GM12872 (cell line): ENCODE measurements at regions not wholly inside any gene's neighbourhood (a gene's known extent, or its start where the extent isn't known, plus 50 kb on each side); places are given as distances from the start of the nearest gene placed in this dataset.

Source experiments
- TF ChIP-seq, protein P1 (sequence below): IDR thresholded peaks from 3 replicates; pipeline ENCODE4 v1.5.1; 2011; ENCODE audit warnings: low read depth, mild to moderate bottlenecking, low read length, moderate library complexity; ENCODE audit not compliant: insufficient read depth

DNA sequence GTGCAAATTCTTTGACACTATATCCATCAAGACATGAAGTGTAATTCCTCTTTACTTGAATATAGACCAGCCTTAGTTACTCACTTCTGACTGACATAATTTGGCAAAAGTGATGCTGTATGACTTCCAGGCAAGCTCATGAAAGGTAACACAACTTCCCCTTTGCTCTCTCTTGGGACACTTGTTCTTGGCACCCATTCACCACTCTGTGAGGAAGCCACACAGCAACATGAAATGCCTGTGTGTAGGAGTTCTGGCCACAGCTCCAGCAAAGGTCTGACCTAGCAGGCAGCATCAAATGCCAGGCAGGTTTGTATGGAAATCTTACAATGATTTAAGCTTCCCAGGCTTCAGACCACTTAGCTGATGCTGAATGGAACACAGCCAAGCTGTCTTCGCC, 280.3 kb downstream of the PDHA2 start:
- TF ChIP-seq, protein P1, sequence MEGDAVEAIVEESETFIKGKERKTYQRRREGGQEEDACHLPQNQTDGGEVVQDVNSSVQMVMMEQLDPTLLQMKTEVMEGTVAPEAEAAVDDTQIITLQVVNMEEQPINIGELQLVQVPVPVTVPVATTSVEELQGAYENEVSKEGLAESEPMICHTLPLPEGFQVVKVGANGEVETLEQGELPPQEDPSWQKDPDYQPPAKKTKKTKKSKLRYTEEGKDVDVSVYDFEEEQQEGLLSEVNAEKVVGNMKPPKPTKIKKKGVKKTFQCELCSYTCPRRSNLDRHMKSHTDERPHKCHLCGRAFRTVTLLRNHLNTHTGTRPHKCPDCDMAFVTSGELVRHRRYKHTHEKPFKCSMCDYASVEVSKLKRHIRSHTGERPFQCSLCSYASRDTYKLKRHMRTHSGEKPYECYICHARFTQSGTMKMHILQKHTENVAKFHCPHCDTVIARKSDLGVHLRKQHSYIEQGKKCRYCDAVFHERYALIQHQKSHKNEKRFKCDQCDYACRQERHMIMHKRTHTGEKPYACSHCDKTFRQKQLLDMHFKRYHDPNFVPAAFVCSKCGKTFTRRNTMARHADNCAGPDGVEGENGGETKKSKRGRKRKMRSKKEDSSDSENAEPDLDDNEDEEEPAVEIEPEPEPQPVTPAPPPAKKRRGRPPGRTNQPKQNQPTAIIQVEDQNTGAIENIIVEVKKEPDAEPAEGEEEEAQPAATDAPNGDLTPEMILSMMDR, result no peak

DNA sequence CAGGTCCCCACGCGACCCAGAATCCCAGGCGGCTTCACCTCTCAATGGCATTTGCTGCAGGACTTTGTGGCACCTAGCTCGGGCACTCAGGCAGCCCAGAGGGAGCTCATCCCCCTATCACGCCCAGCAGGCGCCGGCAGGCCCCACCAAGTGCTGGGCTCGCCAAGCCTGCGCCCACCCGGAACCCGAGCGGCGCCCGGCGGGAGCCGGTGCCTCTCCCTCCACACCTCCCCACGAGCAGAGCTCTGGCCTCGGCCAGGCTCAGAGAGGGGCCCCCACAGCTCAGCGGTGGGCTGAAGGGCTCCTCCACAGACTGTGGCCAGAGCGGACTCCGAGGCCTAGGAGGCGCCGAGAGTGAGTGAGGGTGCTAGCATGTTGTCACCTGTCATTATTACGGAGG, 286.3 kb downstream of the PDHA2 start:
- TF ChIP-seq, protein P1, result no peak

DNA sequence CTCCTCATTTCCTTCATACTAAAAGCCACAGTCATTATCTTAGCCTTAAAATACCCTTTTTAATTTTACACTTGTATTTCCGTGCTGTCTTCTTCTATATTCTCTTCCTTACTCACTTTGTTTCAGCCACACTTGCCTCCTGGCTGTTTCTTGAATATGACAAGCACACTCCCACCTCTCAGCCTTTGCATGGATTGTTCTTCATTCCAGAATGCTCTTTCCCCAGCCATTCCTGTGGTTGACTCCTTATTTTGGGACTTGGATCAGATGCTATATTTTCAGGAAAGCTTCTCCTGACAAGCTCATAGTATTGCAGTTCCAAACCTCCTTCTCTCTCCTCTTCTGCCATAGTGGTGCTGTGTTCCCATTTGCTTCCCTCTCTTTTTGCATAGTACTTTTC, 291.3 kb downstream of the PDHA2 start:
- TF ChIP-seq, protein P1, result no peak

DNA sequence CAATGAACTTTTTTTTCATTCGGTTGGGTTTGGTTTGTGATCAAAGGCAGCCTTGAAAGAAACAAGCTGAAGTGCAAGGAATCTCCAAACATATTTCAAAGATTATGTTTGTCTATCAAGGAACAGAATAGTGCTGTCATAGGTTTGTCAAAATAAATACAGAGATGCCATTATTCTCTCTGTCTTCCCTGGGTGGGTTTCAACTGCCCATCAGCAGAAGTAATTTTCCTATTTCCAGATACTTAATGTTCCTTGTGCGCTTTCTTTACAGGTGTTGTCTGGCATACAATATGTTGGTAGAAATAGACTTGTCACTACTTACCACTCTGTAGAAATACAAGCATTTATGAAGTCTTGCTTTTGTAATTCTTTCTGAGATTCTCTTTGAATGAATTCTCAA, 294.9 kb downstream of the PDHA2 start:
- TF ChIP-seq, protein P1, result no peak

DNA sequence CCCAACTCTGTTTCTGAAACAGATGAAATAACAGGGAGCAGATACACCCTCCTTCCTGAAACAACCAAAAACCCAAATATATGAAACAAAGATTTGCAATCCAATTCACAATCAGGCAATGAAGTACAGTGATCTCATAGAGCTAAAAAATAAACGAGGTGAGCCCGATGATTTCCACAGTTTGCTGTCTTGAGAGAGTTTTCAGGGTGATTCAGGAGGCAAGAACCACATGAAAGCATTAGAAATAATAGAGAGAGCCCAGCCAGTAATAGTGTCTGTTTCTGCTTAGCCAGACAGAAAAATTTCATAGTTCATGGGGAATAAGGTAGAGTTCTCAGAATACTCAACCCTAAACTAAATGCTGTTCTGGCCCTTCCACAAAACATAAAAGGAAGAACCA, 296.2 kb downstream of the PDHA2 start:
- TF ChIP-seq, protein P1, result no peak

DNA sequence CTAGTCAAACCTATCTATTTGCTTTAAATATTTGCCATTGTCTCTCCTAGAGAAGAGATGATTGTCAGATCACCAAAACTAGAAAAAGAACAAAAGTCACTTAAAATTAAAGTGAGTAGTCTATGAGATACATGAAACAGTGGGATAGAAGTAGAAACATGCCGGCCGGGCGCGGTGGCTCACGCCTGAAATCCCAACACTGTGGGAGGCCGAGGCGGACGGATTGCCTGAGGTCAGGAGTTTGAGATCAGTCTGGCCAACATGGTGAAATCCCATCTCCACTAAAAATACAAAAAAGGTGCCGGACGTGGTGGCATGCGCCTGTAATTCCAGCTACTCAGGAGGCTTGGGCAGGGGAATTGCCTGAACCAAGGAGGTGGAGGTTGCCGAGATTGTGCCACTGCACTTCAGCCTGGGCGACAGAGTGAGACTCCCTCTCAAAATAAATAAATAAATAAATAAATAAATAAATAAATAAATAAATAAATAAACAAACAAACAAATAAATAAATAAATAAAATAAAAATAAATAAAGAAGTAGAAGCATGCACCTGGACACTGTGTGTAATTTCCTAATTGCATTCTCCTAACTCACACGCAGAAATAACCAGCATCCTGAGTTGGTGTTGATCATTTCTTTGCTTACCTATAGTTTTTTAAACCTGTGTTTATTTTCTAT, 299.5 kb downstream of the PDHA2 start:
- TF ChIP-seq, protein P1, result no peak

DNA sequence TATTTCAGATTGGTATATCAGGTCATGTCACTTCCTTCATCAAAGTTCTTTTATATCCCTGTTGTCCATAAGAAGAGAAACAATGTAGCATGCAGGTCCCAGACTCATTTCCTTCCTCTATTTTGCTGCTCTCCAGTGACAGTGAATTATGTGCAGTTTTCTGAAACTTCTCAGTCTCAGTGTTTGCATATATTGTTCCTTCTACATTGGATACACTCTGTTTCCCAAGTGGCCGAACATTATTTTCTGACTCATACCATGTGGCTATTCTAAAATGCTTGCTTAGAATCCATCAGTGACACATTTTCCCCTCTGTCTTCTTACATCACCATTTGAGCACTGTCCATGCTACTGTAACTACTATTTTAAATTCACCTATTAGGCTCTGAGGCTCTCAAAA, 305.7 kb downstream of the PDHA2 start:
- TF ChIP-seq, protein P1, result no peak
